ENCODE measurements at regions not wholly inside any gene's neighbourhood (a gene's known extent, or its start where the extent isn't known, plus 50 kb on each side); places are given as distances from the start of the nearest gene placed in this dataset.

- TF ChIP-seq CTCF (IDR thresholded peaks at IDR 0.05): peak; percentile 90 to 98 (median 97)
- TF ChIP-seq POLR2A (IDR thresholded peaks at IDR 0.05): no peak
Measured at GRCh38 chr1:67535474-67535873, 105.3 kb upstream of the SERBP1 start.

Data from thyroid gland (tissue), 4 donors.